ENCODE measurements at regions not wholly inside any gene's neighbourhood (a gene's known extent, or its start where the extent isn't known, plus 50 kb on each side); places are given as distances from the start of the nearest gene placed in this dataset.

DNA sequence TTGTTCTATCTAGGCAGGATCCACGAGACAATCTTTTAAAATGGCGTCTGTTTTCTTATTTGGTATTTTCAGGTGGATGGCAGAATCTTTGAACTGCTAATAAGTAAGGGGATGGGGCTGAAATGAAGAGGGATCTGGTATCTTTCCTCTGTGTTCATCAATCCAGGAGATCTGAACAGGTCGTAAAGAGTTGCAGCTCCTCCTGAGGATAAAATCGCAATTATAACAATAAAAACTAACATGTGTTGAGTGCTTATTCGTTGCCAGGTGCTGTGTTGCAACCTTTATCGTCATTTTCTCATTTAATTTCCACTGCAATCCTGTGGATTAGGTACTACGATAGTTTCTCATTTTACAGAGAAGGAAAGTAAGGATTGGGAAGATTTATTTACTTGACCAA, 134.6 kb upstream of the DPYD start:
- DNase-seq, result no peak

DNA sequence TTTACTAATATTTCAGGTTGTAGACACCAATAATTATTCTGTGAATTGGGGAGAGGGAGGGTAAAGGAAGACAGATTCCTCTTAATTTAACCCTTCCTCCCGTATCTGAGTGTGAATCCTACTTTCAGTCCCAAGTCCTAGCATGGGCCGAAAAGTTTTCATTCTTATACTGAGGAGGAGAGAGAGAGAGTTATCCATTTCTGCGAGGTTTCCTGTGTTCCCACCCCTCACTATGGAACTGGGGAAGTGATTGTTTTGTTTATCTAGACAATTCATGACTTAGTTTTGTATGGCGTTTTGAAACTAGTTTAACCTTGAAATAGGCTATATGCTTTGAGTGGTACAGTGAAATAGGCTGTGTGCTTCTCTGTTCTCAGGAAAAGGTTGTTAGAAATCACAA, 134.0 kb upstream of the DPYD start:
- DNase-seq, result no peak

DNA sequence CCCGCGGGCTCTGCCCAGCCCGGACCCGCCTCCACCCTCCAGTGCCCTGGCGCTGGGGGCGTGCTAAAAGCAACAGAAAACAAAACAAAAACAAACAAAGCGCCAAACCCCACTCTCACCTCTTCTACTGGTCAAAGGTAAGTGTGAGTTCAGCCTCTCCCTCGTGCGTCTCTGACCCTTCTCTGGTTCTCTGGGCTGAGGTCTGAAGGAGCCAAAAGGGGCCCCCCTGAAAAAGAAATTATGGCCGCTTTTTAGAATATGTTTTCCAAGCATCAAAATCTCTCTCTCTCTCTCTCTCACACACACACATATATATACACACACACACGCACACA, 133.5 kb upstream of the DPYD start:
- DNase-seq, result no peak

DNA sequence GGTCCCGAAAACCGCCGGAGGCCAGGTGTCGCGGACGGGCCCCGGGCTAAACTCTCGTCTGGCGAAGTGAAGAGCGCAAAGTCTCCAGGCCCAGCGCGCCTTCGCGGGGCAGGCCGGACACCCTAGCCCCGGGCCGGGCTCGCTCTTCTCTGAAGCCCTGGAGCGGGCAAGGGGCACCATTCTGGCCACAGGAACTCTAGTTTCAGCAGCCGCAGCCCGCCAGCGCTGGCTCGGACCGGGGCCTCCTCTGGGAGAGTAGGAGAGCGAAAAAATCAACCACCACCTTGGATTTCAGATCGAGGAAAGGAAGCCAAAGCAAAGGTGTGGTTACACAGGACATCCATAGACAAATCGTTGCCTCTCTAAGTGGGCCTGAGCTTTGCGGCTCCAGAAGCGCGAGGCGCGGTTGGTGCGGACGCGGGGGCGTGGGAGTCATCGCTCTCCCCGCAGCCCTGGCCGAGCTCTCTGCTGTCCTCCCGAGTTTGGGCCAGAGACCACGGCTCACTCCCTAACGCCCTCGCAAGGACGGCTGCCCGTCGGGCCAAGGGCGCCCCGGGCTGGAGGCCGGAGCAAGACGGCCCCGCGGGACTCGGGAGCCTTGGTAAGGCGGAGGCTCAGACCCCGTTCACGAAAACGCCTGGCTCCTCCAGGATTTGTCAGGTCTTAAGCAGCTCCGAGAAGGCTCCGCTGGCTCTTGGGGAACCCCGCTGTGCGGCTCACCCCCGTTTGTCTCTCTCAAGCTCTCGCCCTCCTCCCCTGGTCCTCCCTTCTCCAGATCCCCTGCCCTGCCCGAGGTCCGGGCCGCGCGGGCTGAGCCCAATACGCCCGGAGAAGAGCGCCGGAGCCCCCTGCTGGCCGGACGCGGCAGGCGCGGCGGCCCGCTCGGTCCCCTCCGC, 132.9 kb upstream of the DPYD start:
- peak; percentile 90 for DNase-seq

DNA sequence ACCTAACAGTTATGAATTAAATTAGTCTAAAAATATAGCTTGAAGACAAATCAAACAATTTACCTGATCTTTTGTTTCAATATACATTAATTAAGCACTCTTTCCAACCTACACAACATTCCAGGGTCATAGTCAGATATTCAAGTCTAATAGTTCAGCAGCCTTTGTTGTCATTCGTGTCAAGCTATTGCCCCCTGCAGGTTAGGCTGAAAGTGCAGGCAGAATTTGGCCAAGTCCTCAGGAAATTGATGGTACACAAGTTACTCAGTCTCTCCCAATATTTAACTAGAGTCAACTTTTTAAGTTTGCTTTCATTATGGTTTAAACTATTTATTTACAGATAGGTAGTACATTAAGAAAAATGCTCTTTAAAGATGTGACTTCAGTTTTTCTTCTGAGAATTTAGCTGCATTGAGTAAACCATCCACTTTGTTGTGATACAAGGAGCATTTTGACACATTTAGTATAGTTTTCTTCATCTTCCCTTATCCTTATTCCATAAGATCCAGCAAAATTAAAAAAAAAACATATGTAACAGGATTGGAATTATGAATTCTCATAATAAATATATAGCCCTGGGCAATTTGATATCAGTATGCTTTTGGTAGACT, 130.3 kb upstream of the DPYD start:
- DNase-seq, result peak; percentile 90

DNA sequence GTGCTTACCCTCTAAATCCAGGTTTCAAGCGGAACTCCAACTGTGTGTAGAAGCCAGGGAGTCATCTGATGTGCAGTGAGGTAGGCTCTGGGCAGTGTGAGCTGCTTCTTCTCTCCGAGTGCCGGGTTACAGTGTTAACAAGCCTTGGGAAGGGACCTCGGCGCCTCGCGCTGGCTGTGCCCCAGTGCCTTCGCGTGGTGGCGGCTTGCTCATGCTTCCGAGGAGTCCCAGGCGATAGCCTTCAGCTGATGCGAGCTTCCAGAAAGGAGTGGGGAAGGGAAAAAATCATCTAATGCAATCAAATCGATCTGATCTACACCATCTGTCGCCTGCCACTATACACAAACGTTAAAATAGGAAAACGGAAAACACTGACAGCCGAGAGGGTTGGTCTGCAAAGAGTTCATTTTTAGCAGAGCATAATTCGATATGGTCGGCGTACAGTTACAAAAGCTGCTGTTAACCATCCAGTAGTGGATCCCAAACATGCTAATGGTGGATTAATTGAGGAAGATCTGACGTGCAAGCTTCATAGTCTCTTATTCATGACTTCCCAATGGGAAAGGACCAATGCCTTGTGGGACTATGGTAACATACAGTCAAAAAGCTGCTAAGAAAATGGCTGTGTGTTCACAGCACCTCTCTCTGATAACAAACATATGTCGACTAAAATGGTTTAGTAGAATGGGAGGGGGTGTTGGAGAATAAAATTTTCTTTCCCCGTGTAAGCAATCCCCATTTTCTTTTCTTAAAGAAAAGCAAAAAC, 128.7 kb upstream of the DPYD start:
- peak; percentile 82 for DNase-seq

DNA sequence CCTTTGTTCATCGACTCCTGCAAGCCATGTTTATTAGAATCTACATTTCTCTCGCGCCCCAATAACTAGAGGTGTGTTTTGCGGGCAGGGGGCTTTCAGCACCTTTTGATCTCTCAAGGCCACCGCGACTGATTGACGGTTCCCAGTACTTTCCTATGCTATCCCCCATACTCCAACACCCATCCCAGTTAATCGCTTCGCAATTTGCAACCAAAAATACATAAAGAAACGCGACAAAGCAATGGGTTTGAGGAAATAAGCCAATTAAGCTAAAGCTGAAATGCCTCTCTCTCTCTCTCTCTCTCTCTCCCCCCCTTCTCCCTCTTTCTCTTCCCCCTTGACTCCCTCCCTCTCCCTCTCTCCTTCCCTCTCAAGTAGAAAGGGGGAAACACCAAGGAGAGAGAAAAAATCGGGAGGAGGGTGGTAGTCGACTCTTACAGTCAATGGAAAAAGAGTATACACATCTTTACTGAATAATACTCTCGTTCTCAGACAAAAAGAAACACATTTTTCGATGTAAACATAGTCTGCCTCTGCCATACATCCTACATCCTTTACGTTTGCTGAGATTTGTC, 128.0 kb upstream of the DPYD start:
- DNase-seq, result peak; percentile 66

DNA sequence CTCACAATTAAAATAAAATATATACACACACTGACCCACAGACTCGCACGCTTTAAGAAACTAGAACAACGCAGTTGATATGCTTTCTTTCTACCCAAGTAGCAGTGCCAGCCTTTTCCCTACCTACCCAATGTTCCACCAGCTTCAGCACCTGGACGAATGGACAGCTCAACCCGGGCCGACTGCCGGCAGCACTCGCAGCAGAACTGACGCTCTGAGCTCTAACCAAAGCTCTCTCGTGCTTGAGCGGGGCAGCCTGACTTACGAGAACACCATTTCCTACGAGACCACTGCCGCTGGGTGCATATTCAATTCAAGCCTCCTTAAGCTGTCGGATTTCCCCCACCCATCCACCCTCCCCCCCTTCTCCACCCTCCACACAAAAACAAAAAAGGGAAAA, 127.4 kb upstream of the DPYD start:
- DNase-seq, result peak; percentile 94

DNA sequence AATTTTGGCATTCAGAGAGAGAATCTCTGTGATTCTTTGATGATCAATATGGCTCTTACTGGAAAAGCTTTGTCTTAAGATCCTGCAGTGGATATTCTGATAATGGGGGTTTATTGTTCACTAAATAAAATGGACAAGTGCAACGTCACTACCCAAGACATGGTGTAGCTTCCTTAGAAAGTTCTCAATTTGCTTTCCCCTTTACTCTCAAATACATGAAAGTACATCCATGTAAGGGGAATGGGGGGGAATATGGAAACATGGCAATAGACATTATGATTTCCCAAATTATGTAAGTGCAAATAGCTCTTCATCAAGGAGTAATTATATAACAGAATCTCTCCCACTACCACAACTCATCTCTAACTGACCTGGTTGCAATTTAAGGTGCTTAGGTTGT, 126.3 kb upstream of the DPYD start:
- no peak for DNase-seq

DNA sequence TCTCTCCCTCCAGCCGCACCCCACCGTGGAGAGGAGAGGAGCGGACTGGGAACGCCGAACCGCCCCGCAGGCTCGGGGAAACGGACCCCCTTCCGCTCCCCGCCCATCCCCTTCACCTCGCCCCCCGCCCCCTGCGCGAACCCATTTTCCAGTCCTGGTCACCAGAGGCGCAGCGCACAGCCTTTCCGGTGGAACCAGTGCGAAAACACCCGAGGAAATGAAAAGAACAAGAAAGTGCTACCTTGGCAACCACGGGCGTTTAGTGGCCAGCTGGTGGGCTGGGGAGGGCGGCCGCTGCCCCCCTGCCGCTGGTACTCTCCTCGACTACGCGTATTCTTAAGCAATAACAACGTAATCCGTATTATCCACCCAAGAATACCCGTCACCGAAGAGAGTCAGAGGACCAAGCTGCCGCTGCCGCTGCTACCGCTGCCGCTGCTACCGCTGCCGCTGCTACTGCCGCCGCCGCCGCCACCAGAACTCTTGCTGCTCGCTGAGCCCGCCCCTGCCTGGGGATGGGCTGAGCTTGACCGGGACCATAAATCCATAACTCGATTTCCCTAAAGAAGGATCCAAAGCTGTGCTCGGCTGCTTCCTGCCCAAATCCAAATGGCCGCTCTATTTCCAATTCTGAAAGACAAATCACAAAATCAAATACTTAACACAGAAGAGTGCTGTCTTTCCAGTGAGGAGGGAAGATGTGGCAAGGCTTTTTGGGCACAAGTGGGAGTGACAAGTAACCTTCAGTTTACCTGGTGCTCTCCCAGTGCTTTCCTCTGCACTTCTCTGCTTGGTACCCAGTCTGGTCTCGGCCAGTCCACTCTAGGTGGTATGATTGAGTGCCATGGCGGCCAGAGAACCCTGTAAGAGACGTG, 125.2 kb upstream of the DPYD start:
- DNase-seq, result peak; percentile 73

DNA sequence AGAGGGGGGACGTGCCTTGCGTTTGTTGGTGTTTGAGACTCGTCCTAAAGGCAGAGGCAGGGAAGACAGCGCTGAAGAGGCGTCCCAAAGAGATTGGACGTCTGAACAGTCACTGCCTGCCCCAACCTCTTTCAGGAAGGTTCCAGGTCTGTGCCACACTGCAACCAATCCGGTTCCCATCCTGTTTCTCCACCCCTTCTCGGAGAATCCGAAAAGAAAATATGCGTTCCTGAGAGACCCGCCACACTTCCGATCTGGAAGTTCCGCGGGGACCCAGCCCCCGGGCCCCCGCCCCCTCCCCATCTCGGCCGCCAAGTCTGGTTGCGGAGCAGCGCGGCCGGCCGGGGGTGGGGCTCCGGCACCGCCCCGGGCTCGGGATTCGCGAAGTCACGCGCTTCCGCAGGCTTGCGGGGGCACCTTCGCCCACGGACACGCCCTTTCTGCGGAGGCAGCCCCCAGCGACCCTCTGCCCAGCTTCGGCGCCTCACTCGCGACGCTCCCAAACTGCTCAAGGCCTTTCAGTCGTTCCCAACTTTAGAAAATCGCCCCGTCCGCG, 124.5 kb upstream of the DPYD start:
- DNase-seq, result peak; percentile 48

DNA sequence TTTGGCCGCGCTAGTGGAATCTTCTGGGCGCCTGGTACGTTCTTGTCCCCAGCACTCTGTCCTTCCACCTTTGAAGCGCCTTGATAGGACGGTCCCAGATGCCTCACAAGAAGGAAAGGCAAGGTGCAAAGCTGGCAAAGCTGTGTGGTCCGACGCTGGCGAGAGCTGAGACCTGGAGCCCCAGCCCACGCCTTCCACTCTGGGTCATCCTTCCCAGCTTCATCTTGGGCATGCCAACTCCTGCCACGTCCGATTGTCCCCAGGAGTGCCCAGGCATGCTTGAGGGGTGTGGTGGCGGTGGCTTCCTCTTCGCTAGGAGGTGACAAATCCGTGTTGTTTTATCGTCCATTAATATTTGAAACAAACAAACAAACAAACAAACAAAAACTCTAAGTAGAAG, 123.9 kb upstream of the DPYD start:
- peak; percentile 38 for DNase-seq

DNA sequence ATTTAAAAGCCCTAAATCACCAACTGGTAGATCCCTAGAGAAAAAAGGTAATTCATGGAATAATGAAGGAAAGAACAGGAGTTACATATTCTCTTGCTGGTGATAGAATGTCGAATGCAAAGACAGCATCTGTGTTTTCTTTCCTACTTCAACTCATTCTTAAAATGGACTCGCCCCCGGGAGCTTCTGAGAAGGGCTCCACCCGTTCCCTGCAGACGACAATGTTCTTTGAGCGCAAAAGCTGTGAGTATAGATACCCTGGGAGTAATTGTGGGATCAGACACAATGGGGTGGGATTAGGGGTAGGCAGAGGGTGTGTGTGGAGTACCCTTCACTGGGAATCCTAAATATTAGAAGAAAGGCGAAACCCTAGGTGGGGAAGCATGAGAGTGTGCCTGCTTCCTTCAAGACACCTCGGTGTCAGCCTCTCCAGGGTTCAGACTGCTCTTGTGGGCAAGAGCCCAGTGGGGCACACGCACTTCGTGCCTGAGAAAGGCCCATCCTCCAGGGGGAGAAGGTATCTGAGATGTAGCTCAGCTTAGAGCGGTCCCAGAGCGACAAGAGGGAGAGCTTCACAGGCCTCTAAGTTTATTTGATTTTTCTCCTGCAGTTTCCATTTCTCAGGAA, 123.3 kb upstream of the DPYD start:
- no peak for DNase-seq

DNA sequence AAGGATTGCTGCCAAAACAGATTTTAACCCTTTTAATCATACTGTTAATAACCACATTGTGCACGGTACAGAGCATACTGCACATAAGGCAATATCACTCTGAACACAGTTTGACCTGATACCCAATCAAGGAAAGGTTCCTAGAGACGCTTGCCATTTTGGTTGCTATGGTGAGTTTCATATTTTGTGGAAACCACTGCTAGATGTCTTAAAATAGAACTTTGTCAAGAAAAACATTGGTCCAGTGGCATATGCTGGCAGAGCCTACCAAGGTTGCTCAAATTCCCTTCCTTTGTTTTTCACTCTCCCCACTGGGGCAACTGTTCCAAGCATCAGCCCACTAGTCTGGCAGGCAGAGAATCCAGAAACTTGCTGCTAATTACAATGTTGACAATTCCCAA, 114.8 kb upstream of the DPYD start:
- no peak for DNase-seq

DNA sequence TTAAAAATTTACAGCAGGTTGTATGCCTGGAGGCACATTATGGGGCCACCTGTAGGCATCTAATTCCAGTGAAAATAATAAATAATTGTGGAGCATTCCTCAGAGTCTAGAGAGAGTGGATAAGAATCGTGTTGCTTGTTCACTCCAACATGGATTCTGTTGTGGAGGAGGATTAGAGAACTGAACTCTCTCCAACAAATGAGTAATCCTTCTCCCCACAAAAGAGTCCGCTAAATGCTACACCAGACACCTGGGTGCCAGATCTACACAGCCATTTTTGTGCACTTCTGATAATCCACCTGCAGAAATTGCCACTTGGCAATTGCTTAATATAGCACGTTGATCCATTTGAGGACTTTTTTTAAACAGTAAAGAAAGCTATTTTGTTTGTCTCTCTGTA, 113.7 kb upstream of the DPYD start:
- DNase-seq, result no peak

DNA sequence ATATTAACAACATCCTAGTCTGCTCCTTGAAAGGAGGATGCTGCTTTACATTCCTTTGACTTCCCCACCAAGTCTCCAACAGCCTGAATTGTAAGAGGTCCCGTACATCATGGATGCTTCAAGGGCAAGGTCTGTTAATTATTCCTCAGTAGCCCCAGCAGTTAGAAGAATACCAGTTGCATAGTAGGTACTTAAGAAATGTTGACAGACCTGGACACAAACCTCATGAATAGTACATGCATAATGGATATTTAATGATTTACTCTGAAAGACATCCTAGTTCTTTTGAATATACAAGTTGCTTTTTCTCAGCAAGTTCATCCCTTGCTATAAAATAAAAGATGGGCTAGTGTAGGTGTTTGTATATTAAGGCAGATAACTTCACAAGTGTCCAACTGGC, 112.1 kb upstream of the DPYD start:
- DNase-seq, result no peak

DNA sequence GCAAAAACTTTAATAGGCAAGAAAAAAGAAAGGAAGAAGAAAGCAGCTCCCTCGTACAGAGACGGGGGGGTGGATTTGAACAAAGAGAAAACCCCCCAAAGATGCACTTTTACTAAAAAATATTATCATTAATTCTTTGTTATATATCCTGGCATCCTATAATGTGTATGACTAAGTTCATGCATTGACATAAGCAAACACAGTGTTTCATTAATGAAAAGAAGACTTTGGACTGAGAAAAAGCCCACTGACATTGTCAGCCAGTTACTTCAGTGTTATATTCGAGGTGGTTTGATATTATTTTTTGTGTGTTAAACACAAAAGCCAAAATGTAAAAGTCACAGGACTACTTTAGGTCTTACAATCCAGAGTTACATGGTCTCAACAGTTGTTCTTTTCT, 110.1 kb upstream of the DPYD start:
- DNase-seq, result no peak

DNA sequence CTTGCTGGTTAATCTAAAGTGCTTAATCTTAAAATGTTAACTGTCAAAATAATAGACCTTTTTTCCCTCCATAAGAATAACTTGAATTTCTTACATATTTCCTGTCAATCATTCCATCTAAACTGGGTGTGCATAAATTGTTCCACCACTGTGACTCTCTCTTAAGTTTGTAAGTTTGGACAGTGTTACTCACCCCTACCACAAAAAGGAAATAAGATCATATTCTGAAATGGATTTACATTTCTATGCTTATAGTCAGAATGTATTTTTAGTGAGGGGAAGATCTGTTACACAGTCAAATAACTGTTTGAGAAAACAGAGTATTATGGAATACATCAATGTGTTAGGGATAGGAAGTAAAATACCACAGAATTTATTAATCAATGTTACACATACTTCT, 109.6 kb upstream of the DPYD start:
- no peak for DNase-seq

DNA sequence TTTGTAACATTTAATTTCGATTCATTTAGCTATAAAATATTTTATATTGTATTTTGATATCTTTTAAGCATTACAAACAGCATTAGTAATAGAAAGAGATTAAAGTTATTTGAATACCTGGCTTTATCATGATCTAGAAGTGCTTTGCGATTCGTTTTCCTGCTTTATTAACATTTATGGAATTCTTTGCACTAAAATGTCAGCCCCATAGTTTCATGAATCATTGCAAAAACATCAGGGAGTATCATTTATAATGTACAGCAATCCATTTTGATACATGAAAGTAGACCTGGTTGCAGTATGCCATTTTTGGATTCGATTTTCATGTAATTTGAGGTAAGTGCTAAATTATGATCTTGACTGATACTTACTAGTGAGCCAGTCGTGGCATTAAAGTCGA, 108.0 kb upstream of the DPYD start:
- DNase-seq, result no peak

DNA sequence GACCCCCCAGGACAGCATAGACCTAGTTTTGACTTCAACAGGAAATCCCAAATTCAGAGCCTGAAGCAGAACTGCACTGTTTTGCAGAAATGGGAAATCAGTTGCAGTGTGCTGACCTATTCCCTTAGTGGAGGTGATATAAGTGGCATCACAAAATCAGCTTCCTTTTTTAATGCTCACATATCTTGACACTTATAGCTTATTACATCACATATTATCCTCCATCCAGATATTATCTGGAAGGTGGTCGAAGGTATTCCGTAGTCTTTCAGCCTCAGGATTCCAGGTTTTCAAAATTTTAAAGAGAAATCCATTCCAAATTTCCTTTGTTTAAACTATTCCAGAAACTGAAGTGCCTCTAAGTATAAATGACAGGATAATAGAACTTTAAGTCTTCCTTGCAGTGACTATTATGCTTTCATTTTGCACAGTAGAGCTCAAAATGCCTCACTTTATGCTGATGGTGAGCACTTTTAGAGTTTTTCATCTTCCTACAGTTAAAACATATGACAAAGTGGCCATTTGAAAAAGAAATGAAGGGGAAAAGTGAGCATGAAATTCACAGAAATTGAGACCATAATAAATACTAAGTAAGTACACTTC, 106.4 kb upstream of the DPYD start:
- DNase-seq, result no peak

DNA sequence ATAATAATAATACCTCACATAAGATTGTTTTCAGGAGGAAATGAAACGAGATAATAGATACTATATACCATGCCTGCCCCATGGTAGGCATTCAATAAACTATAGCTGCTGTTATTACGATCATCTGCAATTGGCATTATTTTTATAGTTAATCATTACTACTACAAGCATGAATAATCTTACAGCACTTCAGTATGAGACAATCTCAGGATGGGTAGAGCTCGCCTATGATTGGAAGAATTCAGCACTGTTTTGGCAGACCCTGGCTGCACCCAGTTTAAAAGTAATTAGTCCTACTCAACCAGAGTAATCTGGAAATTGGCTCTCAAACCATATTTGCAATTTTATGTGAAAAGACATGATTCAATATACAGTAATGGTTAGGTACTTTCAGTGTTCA, 105.0 kb upstream of the DPYD start:
- DNase-seq, result no peak

Data from eye (tissue), 1 donor.